HL-60 (cell line): ENCODE measurements at regions not wholly inside any gene's neighbourhood (a gene's known extent, or its start where the extent isn't known, plus 50 kb on each side); places are given as distances from the start of the nearest gene placed in this dataset.
"Not testable (repeated sequence)": the region's sequence is repeated elsewhere in the genome, so short reads cannot be mapped to it uniquely, and the experiment has no call there.

Experiments used
- DNase-seq, 2 experiments: peaks; one replicate each; pipeline ENCODE4 v3.0.0-alpha.2; 2010 to 2020; ENCODE audit warnings: low read depth in 1 of 2, low spot score in 1 of 2
- H3K27ac ChIP-seq: fragments of 250-450 bp; sonication (Bioruptor Pico); replicated peaks from 2 replicates; pipeline ENCODE4 v1.5.1; 2020; ENCODE audit warnings: mild to moderate bottlenecking, moderate library complexity
- H3K27me3 ChIP-seq: fragments of 250-450 bp; sonication (Bioruptor Pico); 2 replicates; pipeline ENCODE4 v1.5.1; 2021; ENCODE audit warnings: mild to moderate bottlenecking, moderate library complexity; ENCODE audit not compliant: insufficient read depth, poor library complexity, severe bottlenecking
- H3K4me3 ChIP-seq: replicated peaks from 2 replicates; pipeline ENCODE4 v1.5.1; 2011; ENCODE audit warnings: mild to moderate bottlenecking, control low read depth, low read length; ENCODE audit not compliant: insufficient read depth
- CTCF ChIP-seq: IDR thresholded peaks from one replicate; pipeline ENCODE4 v1.5.1; 2011; ENCODE audit warnings: low read length, control low read depth, inconsistent platforms; ENCODE audit not compliant: insufficient read depth
- GABPA ChIP-seq: IDR thresholded peaks from 2 replicates; pipeline ENCODE4 v1.6.1; 2012; ENCODE audit warnings: low read depth
- POLR2AphosphoS5 ChIP-seq: IDR thresholded peaks from 2 replicates; pipeline ENCODE4 v1.6.1; 2012; ENCODE audit warnings: low read depth
- SPI1 ChIP-seq: IDR thresholded peaks from 2 replicates; pipeline ENCODE4 v1.6.1; 2012; ENCODE audit warnings: low read depth, mild to moderate bottlenecking, borderline replicate concordance
- TF ChIP-seq, protein P1 (sequence below): IDR thresholded peaks from 2 replicates; pipeline ENCODE4 v1.6.1; 2012; ENCODE audit warnings: low read depth; ENCODE audit not compliant: insufficient replicate concordance

DNA sequence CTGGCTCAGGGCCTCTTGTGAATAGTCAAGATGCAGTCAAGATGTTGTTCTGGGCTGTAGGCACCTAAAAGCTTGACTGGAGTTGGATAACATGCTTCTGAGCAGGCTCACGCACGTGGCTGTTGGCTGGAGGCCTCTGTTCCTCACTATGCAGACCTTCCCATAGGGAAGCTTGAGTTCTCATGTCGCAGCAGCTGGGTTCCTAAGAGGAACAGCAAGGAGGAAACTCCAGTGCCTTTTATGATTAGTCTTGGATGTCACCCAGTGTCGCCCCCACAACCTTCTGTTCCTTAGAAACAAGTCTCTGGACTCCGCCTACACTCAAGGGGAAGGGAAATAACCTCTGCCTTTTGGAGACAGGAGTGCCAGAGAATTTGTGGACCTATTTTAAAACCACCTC, 210.7 kb downstream of the BCAS1 start:
- Histone ChIP-seq H3K27ac (no peak overlapping the region), H3K4me3 (no peak overlapping the region), H3K27me3 (no peaks in the 10 kb centered on the region)
- no peak for DNase-seq
- no peak for TF ChIP-seq GABPA

DNA sequence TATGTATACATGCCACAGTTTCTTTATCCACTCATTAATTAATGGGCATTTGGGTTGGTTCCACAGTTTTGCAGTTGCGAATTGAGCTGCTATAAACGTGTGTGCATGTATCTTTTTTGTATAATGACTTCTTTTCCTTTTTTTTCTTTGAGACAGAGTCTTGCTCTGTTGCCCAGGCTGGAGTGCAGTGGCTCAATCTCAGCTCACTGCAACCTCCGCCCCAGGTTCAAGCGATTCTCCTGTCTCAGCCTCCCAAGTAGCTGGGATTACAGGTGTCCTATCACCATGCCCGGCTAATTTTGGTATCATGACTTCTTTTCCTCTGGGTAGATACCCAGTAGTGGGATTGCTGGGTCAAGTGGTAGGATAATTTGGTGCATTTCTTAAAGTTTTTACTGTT, 211.4 kb downstream of the BCAS1 start:
- DNase-seq, H3K27ac ChIP-seq, H3K27me3 ChIP-seq, H3K4me3 ChIP-seq: not testable (repeated sequence)

- not testable (repeated sequence) for DNase-seq, H3K4me3 ChIP-seq, H3K27ac ChIP-seq, H3K27me3 ChIP-seq
Measured at GRCh38 chr20:53858516-53858915, 211.9 kb downstream of the BCAS1 start.

- no peak for DNase-seq
- no peak overlapping the region for H3K27ac ChIP-seq
- no peak for TF ChIP-seq POLR2AphosphoS5
- TF ChIP-seq SPI1, result no peak
- no peak for TF ChIP-seq GABPA
- no peak for TF ChIP-seq CTCF
- TF ChIP-seq, protein P1, sequence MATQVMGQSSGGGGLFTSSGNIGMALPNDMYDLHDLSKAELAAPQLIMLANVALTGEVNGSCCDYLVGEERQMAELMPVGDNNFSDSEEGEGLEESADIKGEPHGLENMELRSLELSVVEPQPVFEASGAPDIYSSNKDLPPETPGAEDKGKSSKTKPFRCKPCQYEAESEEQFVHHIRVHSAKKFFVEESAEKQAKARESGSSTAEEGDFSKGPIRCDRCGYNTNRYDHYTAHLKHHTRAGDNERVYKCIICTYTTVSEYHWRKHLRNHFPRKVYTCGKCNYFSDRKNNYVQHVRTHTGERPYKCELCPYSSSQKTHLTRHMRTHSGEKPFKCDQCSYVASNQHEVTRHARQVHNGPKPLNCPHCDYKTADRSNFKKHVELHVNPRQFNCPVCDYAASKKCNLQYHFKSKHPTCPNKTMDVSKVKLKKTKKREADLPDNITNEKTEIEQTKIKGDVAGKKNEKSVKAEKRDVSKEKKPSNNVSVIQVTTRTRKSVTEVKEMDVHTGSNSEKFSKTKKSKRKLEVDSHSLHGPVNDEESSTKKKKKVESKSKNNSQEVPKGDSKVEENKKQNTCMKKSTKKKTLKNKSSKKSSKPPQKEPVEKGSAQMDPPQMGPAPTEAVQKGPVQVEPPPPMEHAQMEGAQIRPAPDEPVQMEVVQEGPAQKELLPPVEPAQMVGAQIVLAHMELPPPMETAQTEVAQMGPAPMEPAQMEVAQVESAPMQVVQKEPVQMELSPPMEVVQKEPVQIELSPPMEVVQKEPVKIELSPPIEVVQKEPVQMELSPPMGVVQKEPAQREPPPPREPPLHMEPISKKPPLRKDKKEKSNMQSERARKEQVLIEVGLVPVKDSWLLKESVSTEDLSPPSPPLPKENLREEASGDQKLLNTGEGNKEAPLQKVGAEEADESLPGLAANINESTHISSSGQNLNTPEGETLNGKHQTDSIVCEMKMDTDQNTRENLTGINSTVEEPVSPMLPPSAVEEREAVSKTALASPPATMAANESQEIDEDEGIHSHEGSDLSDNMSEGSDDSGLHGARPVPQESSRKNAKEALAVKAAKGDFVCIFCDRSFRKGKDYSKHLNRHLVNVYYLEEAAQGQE, result no peak
- no peak overlapping the region for H3K4me3 ChIP-seq
- H3K27me3 ChIP-seq, result no peaks in the 10 kb centered on the region
Measured at GRCh38 chr20:53857723-53858236, 212.6 kb downstream of the BCAS1 start.

DNA sequence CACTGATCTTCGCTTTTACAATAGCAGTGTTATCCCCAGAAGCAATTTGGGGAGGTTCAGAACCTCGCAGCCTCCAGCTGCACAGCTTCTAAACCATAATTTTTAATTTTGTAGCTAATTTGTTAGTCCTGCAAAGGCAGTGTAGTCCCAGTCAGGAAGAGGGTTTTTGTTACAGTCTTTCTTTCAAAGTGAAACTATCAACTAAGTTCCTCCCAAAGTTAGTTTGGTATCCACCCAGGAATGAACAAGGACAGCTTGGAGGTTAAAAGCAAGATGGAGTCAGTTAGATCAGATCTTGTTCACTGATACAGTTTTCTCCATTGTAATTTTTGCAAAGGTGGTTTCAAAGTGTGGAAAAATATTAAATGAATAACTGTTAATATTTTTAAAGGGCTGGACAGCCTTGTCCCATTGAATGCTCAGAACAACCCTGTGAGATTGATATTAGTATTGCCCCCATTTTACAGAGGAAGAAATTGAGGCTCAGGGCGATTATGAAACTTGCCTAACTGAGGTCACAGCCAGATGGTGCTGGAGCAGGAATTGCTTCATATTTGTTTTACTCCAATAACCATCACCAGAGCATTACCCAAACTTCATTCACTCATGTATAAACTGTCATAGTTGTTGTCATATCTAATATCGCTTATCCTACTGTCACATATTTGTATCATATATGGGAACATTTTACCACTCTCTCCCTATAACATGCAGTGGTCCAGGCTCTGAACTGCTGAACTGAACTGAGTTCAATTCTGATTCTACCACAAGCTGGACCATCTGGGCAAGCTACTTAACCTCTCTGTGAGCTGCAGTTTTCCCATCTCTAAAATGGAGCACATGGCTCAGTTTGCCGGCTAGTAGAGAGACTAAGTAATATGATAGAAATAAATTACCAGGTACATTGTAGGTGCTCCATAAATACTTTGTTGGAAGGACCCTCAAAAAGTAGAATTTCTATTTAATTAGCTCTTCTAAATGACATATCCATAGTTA, 213.8 kb downstream of the BCAS1 start:
- no peaks in the 10 kb centered on the region for H3K27me3 ChIP-seq
- TF ChIP-seq, protein P1, result no peak
- TF ChIP-seq POLR2AphosphoS5 (no peak), GABPA (no peak), CTCF (no peak), SPI1 (no peak)
- no peak for DNase-seq
- H3K27ac ChIP-seq, result no peak overlapping the region
- H3K4me3 ChIP-seq, result no peak overlapping the region
